OCI-LY7 (cell line): ENCODE measurements at regions not wholly inside any gene's neighbourhood (a gene's known extent, or its start where the extent isn't known, plus 50 kb on each side); places are given as distances from the start of the nearest gene placed in this dataset.

ENCODE experiments used
- BruUV-seq: library from RNA; stranded (reverse); fragments of 400-500 nt; replicated peaks from 2 replicates; lab custom pipeline; 2021; lab: Mats Ljungman, UMichigan
- CTCF ChIA-PET: fragments of 300-600 bp; sonication (Branson Sonifier 250); formaldehyde crosslinking; loops from one replicate; lab custom pipeline; 2022; ENCODE audit warnings: antibody characterized with exemption; ENCODE audit not compliant: unreplicated experiment; lab: Charles Lee
- POLR2A ChIA-PET: fragments of 300-600 bp; sonication (Branson Sonifier 250); formaldehyde crosslinking; loops from one replicate; lab custom pipeline; 2022; ENCODE audit warnings: antibody characterized with exemption; lab: Charles Lee
- DNase-seq: peaks from one replicate; pipeline ENCODE4 v3.0.0-alpha.2; 2015; ENCODE audit warnings: low spot score
- H2AFZ ChIP-seq: fragments of 200-600 bp; sonication (generic), shearing (Covaris generic); 2 replicates; pipeline ENCODE4 v1.6.1; 2014; ENCODE audit warnings: mild to moderate bottlenecking, antibody characterized with exemption, low read length, moderate library complexity
- H3K27ac ChIP-seq: fragments of 200-600 bp; sonication (generic); 2 replicates; pipeline ENCODE4 v1.5.1; 2014; ENCODE audit warnings: mixed run types, low read depth, mild to moderate bottlenecking, moderate library complexity, low read length, inconsistent platforms; ENCODE audit not compliant: poor library complexity, severe bottlenecking
- H3K36me3 ChIP-seq: fragments of 200-600 bp; sonication (generic); 2 replicates; pipeline ENCODE4 v1.6.1; 2014; ENCODE audit warnings: mild to moderate bottlenecking, antibody characterized with exemption, low read length, moderate library complexity, mixed read lengths; ENCODE audit not compliant: insufficient read depth
- H3K4me1 ChIP-seq: fragments of 200-600 bp; sonication (generic); 2 replicates; pipeline ENCODE4 v1.5.1; 2014; ENCODE audit warnings: mild to moderate bottlenecking, low read length; ENCODE audit not compliant: insufficient read depth, poor library complexity, severe bottlenecking
- H3K4me2 ChIP-seq: fragments of 200-600 bp; sonication (generic); 2 replicates; pipeline ENCODE4 v1.6.1; 2014; ENCODE audit warnings: mild to moderate bottlenecking, low read length
- H3K4me3 ChIP-seq: fragments of 200-600 bp; sonication (generic); 2 replicates; pipeline ENCODE4 v1.5.1; 2014; ENCODE audit warnings: mild to moderate bottlenecking, low read depth, low read length; ENCODE audit not compliant: poor library complexity, severe bottlenecking
- H3K79me2 ChIP-seq: fragments of 200-600 bp; sonication (generic); 2 replicates; pipeline ENCODE4 v1.6.1; 2016; ENCODE audit warnings: low read depth, mild to moderate bottlenecking, low read length, moderate library complexity, mixed read lengths; ENCODE audit not compliant: insufficient read depth
- H3K9me2 ChIP-seq: fragments of 200-600 bp; sonication (generic); 2 replicates; pipeline ENCODE4 v1.6.1; 2016; ENCODE audit warnings: mild to moderate bottlenecking, low read length, mixed read lengths; ENCODE audit not compliant: insufficient read depth
- H3K9me3 ChIP-seq: fragments of 200-600 bp; sonication (generic); 2 replicates; pipeline ENCODE4 v1.6.1; 2014; ENCODE audit warnings: mild to moderate bottlenecking, mixed run types, low read length, mixed read lengths
- H4K20me1 ChIP-seq: fragments of 200-600 bp; sonication (generic); 2 replicates; pipeline ENCODE4 v1.6.1; 2014; ENCODE audit warnings: mild to moderate bottlenecking, antibody characterized with exemption, low read length, moderate library complexity, mixed read lengths; ENCODE audit not compliant: insufficient read depth
- CTCF ChIP-seq: fragments of 200-600 bp; sonication (generic); conservative IDR thresholded peaks from 2 replicates; pipeline ENCODE4 v1.5.1; 2014; ENCODE audit warnings: mild to moderate bottlenecking, antibody characterized with exemption, low read length, moderate library complexity, mixed read lengths
- EZH2phosphoT487 ChIP-seq: fragments of 200-600 bp; sonication (generic); IDR thresholded peaks from 2 replicates; pipeline ENCODE4 v1.6.1; 2018; ENCODE audit warnings: low read depth, borderline replicate concordance, mild to moderate bottlenecking, mixed run types, antibody characterized with exemption, low read length, moderate library complexity, mixed read lengths
- intact Hi-C: fragments of 100-400 bp; cut with micrococcal nuclease; formaldehyde crosslinking; loops from one replicate; pipeline ENCODE4 v1.10.0; 2022; ENCODE audit not compliant: unreplicated experiment

- Histone ChIP-seq H2AFZ (no peak overlapping the region), H4K20me1 (no peaks in the 10 kb centered on the region), H3K9me2 (no peaks in the 10 kb centered on the region), H3K4me1 (no peaks in the 10 kb centered on the region), H3K4me2 (no peak overlapping the region), H3K79me2 (no peaks in the 10 kb centered on the region), H3K4me3 (no peak overlapping the region), H3K9me3 (no peaks in the 10 kb centered on the region), H3K36me3 (no peaks in the 10 kb centered on the region), H3K27ac (no peak overlapping the region)
- DNase-seq: no peak
- CTCF ChIA-PET: no interaction called here
- POLR2A ChIA-PET: interaction anchor here (1.1 kb wide), 1 partner anchor 36 kb away, joined by 3 read pairs; no protein-coding TSS in a partner anchor
- no peak for TF ChIP-seq EZH2phosphoT487
- no peak for TF ChIP-seq CTCF
- intact Hi-C loops: no loop called here
- BruUV-seq: no TSS peak
Measured at GRCh38 chr22:27420817-27421361, 380.7 kb downstream of the MN1 start.

GRCh38 chr22:27422442-27422841 is 379.1 kb downstream of the MN1 start:
- Histone ChIP-seq H3K9me3 (no peaks in the 10 kb centered on the region), H3K4me2 (no peak overlapping the region), H3K4me1 (no peaks in the 10 kb centered on the region), H4K20me1 (no peaks in the 10 kb centered on the region), H3K4me3 (no peak overlapping the region), H3K27ac (no peak overlapping the region), H3K79me2 (no peaks in the 10 kb centered on the region), H3K36me3 (no peaks in the 10 kb centered on the region), H2AFZ (no peak overlapping the region), H3K9me2 (no peaks in the 10 kb centered on the region)
- CTCF ChIA-PET: no interaction called here
- POLR2A ChIA-PET: interaction anchor here (0.6 kb wide), 1 partner anchor 85 kb away, joined by 3 read pairs; no protein-coding TSS in a partner anchor
- TF ChIP-seq CTCF: no peak
- no peak for TF ChIP-seq EZH2phosphoT487
- no peak for DNase-seq
- BruUV-seq: no TSS peak
- intact Hi-C loops: no loop called here

- no peak for DNase-seq
- BruUV-seq: no TSS peak
- CTCF ChIA-PET: no interaction called here
- H3K79me2 ChIP-seq: no peaks in the 10 kb centered on the region
- no peak overlapping the region for H3K27ac ChIP-seq
- H3K9me2 ChIP-seq: no peaks in the 10 kb centered on the region
- H3K4me1 ChIP-seq: no peaks in the 10 kb centered on the region
- H2AFZ ChIP-seq: no peak overlapping the region
- H3K4me2 ChIP-seq: no peak overlapping the region
- H4K20me1 ChIP-seq: no peaks in the 10 kb centered on the region
- no peak overlapping the region for H3K4me3 ChIP-seq
- H3K36me3 ChIP-seq: no peaks in the 10 kb centered on the region
- POLR2A ChIA-PET: interaction anchor here (0.7 kb wide), 2 partner anchors 9 to 17 kb away, joined by 3 read pairs; no protein-coding TSS in a partner anchor
- TF ChIP-seq CTCF (no peak), EZH2phosphoT487 (no peak)
- H3K9me3 ChIP-seq: no peaks in the 10 kb centered on the region
- intact Hi-C loops: no loop called here
Measured at GRCh38 chr22:27424319-27424718, 377.2 kb downstream of the MN1 start.
